SK-N-SH (cell line): ENCODE measurements at regions not wholly inside any gene's neighbourhood (a gene's known extent, or its start where the extent isn't known, plus 50 kb on each side); places are given as distances from the start of the nearest gene placed in this dataset.

Source experiments
- GATA2 ChIP-seq: sonication (generic); formaldehyde crosslinking; IDR thresholded peaks from 2 replicates; pipeline ENCODE4 v1.5.0; 2020; ENCODE audit warnings: mild to moderate bottlenecking, missing genetic modification reagents
- MAX ChIP-seq: IDR thresholded peaks from 2 replicates; pipeline ENCODE4 v1.4.0; 2012; ENCODE audit warnings: low read depth
- MEF2A ChIP-seq: IDR thresholded peaks from 2 replicates; pipeline ENCODE4 v1.4.0; 2012; ENCODE audit warnings: low read depth, borderline replicate concordance
- RFX5 ChIP-seq: IDR thresholded peaks from 2 replicates; pipeline ENCODE4 v1.6.1; 2012; ENCODE audit warnings: mild to moderate bottlenecking, improper control_type of control experiment, low read length
- TF ChIP-seq, protein P1 (sequence below): fragments of 200-600 bp; sonication (generic); IDR thresholded peaks from 2 replicates; pipeline ENCODE4 v1.6.1; 2017; ENCODE audit warnings: antibody characterized with exemption, mild to moderate bottlenecking, moderate library complexity

DNA sequence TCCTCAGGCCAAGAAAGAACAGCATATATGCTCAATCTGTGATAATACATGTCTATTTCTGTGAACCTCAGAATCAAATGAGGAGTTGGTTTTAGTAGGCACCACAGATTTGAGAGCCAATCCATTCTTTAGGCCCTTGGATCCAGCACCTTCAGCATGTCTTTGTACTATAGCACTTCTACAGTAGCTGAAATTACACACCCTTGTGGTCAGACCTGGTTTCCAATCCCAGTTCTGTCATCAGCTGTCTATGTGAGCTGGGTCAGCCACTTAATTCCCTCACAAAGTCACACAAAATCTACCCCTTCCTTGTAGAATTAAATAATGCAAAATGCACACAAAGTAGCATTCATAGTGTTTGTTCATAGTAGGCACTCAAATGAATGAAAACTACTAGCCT, 381.3 kb upstream of the LARGE1 start:
- TF ChIP-seq, protein P1, sequence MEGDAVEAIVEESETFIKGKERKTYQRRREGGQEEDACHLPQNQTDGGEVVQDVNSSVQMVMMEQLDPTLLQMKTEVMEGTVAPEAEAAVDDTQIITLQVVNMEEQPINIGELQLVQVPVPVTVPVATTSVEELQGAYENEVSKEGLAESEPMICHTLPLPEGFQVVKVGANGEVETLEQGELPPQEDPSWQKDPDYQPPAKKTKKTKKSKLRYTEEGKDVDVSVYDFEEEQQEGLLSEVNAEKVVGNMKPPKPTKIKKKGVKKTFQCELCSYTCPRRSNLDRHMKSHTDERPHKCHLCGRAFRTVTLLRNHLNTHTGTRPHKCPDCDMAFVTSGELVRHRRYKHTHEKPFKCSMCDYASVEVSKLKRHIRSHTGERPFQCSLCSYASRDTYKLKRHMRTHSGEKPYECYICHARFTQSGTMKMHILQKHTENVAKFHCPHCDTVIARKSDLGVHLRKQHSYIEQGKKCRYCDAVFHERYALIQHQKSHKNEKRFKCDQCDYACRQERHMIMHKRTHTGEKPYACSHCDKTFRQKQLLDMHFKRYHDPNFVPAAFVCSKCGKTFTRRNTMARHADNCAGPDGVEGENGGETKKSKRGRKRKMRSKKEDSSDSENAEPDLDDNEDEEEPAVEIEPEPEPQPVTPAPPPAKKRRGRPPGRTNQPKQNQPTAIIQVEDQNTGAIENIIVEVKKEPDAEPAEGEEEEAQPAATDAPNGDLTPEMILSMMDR, result no peak
- TF ChIP-seq MEF2A, result no peak
- no peak for TF ChIP-seq MAX
- no peak for TF ChIP-seq RFX5
- no peak for TF ChIP-seq GATA2 (CRISPR knock-in tag)
